NCI-H2107 (cell line): ENCODE measurements at regions not wholly inside any gene's neighbourhood (a gene's known extent, or its start where the extent isn't known, plus 50 kb on each side); places are given as distances from the start of the nearest gene placed in this dataset.
A peak's percentile ranks its signal among the peaks of the same experiment; 100 is the strongest.

ENCODE experiments used
- DNase-seq: peaks from one replicate; lab custom pipeline; 2025; lab: John Stamatoyannopoulos, UW

DNA sequence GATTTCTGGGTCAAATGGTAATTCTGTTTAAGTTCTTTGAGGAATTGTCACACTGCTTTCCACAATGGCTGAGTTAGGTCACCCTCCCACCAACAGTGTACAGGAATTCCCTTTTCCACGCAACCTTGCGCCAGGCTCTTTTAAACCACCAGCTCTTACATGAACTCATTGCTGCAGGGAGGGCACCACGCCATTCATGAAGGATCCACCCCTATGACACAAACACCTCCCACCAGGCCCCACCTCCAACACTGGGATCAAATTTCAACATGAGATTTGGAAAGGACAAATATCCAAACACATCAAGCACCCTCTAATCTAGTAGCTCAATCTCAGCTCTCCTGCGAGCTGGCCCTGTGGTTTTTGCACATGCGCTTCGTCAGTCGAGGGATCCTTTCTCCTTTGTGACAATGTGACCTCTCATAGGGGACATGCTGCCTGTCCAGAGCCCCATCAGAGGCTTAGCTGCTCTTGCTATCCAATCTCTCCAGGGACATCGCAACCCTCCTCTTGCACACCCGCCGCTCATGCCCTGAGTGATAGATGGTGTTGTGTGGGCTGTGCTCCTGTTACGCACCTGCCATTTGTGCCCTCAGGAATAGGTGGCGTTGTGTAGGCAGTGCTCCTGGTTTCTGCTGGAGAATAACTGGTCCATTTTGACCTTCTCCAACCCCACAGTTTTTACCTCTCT lies 328.0 kb downstream of the UQCRFS1 start:
- DNase-seq, result no peak

DNA sequence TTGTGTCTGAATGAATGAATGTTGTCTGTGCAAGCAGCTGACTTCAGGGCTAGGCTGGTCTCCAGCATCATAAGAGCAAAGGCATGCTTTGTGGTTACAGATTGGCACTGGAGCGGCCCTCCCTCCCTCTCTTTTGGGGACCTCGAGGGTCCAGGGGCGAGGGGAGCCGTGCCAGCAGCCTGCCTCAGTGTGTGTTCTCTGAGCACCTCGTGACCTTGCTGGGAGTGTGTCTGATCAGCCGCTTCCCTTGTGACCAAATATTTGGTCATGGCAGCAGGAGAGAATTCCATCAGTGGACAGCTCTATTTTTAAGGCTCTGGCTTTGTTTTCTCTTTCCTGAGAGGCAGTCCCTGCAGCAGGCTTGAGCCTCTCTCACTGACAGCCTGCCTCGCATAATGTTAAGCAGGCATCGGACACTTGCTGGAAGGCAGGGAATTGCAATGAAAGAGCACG lies 329.7 kb downstream of the UQCRFS1 start:
- DNase-seq, result no peak

DNA sequence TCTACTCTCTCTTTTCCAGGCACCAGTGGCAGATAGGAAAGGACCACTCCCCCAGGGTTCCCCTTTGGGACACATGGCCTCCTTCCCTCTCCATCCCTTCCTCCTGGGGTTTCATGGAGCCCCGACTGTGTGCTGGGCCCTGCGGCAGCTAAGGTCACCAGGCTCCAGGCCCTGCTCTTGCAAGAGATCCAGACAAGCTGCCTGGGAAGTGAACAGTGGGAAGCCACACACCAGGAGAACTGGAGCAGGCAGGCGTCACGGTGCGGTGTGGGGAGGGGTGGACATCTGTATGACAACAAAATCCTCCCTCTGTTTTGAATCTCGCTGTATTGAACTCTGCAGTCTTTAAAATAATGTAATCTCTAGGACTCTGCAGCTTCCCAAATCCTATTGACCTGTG lies 330.1 kb downstream of the UQCRFS1 start:
- DNase-seq, result no peak

DNA sequence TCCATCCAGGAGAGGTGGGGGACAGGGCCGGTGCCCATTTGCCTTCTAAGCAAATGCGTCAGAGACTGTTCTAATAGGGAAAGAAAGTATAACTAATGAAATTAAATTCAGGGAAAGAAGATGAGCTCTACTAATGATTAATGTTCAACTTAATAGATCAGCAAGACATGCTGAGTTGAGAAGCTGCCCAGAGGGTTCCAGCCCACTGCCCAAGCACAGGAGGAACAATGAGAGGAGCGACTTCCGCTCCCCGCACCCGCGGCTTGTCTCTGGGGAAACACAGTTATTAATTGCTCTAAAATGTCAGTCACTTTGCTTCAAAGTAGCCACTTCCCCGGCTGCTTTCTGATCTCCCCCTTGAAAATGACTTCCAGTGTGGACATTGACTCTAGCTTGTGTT lies 331.3 kb downstream of the UQCRFS1 start:
- DNase-seq, result no peak

DNA sequence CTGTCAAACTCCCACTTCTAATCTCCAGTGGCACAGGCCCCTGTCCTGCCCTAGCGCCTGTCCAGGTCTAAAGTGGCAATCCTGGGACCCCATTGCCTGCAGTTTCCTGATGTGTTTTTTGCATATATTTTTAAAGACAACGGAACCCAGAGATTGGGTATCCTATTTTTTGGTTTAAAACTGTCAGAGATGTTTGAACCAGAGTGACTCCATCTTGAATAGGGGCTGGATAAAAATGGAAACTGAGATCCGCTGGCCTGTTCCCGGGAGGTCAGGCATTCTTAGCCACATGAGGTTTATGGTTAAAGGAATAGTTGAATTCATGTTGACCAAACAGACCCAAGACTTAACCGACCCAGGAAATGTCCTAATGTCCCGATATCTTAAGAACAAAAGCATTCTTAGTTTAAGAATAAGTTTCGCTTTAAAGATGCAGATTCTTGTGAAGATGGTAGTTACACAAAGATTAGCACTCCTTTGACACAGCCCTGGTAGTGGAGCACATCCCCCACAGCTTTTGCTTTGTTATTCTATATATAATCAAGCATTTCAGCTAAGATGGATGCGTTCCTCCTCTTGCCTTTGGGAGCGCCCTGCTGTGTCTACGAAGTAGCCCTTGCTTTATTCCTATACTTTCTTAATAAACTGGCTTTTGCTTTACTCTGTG lies 332.1 kb downstream of the UQCRFS1 start:
- no peak for DNase-seq

DNA sequence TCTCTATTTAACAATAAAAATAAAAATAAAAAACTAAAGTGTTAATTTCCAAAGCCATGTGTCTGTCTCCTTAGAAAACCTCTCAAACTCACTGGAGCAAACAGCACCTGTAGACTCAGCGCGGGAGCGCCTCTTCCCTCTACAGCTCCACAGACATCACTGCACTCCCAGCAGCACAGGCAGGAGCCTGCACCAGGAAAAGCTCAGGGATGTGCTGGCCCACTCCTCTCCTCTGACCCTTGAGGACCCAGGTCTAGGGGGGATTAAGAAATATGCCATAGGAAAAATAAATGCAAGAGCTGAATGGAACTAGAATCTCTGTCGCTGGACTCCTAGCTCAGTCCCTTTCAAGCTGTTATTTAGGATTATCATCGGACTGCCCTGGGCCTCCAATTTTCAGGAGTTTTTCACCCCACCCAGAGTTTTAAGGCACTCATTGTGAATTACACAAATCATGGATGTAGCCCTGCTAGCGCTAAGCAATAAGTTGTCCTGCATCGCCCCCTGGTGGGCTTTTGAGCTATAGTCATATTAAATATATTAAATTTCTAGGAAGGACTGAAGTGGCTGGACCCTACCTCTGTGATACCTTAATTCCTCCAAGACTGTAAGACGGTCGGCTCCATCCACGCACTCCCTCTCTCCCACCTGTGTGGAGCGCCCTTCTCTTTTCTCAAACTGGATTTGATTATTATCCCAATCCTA lies 333.9 kb downstream of the UQCRFS1 start:
- peak; percentile 15 for DNase-seq

DNA sequence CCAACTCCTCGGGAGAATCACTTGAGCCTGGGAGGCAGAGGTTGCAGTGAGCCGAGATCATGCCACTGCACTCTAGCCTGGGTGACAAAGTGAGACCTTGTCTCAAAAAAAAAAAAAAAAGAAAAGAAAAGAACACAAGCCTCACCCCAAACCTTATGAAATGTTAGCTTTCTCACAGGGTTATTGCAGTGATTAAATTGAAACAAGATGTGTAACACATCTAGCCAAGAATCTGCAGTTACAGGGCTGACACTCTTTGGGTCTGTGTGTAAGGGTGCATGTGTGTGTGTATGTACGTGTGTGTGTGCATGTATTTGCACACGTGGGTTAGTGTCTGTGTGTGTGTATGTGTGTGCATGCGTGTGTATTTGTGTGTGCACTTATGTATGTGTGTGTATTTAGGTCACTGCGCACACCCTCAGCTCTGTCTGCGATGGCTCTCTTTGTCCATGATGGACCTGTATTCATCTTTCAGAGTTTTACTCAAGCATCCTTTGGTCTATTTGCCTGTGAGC lies 336.3 kb downstream of the UQCRFS1 start:
- no peak for DNase-seq

DNA sequence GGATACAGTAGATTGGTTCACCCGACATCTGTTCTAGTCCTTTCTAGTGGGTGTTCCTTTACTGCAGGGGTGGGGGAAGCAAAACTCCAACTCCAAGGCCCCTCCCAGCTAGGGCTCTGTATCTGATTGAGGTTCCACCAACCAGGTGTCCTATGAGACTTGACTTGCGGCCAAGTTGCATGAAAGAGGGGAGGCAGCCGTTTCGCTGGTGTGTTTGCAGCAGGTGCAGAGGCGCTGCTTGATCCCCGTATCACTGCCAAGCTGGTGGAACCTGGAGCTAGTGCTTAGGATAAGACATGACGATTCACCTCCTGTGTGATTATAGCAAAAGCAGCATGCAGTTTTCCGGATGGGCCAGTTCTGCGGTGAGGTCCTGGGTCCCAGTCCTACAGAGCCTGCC lies 338.2 kb downstream of the UQCRFS1 start:
- no peak for DNase-seq

DNA sequence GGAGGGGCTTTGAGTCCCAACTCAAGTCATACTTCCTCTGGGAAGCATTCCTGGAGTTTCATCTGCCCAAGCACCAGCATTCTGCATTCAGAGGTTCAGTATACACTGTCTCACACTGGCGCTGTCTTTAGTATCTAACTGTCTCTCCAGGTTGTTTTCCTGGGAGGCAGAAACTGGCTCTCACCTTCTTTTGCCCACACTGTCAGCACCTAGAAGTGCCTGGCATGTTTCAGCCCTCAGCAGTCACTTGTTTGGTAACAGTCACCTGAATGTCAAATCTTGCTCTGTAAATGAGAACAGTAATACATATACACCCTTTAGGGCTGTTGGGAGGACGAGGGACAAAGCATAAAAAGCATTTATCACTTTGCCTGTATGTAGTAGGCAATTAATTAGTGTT lies 339.6 kb downstream of the UQCRFS1 start:
- DNase-seq, result no peak

DNA sequence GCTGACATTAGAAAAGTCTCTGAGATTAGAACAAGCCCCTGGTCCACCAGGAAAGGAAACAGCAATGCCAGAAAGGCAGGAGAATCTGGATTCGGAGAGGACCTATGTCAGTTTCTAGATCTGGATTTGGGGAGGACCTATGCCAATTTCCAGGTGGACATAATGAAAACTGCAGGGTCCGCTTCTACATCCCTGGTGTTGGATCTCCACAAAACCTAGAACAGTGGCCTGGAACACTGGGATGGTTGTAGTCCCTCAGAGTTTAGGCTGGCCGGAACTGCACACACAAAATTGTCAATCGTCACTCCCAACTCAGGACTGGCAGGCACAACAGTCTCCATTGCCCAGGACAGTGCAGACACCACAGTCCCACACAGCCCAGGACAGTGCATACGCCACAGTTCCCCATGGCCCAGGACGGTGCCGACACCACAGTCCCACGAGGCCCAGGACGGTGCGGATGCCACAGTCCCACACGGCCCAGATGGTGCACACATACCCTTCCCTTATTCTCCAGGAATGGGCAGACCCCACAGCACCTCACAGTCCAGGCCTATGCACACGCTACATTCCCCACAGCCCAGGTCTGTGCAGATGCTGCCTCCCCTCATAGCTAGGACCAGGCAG lies 341.7 kb downstream of the UQCRFS1 start:
- no peak for DNase-seq

DNA sequence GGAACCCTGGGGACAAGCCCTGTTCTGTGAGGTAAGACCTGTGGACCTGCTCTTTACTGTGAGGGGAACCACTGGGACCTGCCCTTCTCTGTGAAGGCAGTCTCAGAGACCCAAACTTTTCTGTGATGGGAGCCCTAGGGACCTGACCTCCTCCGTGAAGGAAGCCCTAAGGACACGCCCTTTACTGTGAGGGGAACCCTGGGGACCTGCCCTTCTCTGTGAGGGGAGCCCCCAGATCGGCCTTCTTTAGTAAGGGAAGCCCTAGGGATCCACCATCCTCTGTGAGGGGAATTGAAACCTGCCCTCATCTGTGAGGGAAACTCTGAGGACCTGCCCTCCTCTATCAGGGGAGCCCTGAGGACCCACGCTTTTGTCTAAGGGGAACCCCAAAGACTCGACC lies 343.5 kb downstream of the UQCRFS1 start:
- no peak for DNase-seq

DNA sequence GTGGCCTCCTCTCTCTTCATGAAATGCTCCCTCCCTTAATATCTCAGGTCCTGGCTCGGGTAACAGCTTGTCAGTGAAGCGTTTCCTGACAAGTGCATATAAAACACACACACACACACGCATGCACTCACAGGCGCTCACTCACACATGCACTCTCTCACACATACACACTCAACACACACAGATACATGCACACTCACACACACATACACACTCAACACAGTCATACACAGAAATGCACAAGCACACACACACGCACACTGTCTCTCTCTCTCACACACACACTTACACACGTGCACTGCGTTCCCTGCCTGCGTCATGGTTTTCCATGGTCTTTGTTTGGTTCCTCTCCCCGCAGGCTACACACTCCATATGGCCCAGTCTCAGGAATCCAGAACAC lies 344.1 kb downstream of the UQCRFS1 start:
- DNase-seq, result no peak

DNA sequence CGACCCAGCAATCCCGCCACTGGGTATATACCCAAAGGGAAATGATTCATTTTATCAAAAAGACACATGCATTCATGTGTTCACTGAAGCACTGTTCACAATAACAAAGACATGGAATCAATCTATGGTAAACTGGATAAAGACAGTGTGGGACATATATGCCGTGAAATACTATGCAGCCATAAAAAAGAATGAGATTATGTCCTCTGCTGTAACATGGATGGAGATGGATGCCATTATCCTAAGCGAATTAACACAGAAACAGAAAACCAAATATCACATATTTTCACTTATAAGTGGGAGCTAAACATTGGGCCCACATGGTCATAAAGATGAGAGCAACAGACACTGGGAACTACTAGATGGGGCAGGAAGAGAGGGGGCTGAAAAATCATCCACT lies 345.0 kb downstream of the UQCRFS1 start:
- DNase-seq, result no peak

DNA sequence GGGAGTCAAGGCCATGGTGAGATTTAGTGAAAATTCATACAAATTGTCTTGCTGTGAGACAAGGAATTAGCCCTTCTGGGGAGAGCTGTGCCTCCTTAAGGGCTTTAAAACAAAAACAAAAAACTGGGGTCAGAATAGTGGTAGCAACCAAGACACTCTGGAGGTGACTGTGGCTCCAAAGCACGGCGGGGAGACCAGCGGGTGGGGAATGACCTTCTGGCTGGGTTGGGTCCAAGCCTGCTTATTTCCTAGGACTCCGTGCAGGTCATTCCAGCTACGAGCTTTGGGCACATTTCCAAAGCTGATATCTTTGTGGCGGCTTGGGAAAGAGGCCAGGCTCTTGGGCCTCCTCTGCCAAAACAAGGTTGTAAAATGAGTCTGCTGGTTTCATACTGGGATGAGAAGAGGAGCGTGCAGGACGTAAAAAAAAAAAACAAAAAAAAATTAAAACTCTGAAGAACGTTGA lies 348.3 kb downstream of the UQCRFS1 start:
- DNase-seq, result no peak

DNA sequence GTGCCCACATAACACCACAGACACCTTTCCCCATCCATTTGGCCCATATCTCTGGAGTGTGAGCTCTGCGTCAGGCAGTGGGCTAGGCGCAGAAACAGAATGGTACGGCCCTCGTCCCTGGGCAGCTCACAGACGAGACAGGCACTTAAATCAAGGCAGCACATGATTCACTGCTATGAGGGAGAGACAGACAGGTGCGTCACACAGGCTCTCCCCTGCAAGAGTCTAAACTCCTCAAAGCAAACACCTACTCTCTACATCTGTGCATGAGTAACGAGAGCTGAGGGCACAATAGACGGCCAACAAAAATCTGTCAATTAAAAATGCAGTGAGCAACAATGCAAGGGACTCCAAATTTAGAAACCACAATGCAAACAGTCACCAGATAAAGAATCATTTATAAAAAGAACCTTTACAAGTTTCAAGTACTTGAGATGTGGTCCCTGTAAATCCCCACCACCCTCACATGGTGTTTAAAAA lies 348.9 kb downstream of the UQCRFS1 start:
- DNase-seq, result no peak

DNA sequence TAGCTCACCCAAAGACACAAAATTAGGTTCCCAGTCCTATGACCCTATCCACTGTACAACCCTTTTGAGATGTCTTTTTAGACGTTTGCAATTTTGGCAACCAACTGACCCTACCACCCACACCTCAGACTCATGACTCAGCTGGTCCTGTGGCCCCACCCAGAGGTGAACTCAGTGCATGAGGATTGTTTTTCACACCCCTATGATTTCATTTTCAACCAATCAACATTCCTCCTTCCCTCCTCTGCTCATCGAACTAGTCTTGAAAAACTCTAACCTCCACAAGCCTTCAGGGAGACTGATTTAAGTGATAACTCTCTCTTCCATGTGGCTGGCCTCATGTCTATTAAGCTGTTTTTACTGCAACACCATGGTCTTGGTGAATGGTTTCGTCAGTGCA lies 350.7 kb downstream of the UQCRFS1 start:
- no peak for DNase-seq

DNA sequence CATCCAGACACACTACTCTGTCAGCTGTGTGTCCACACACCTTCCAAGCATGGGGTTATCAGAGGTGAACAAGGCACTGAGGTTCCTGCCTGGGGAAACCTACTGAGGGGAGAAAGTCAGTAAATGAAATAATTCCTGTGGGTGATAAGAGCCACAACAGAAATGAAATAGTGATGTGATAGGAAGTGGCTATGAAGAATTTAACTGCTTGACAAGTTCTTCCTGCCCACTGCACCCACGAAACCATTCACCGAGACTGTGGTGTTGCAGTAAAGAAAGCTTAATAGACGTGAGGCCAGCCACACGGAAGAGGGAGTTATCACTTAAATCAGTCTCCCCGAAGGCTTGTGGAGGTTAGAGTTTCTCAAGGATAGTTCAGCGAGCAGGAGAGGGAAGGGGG lies 353.1 kb downstream of the UQCRFS1 start:
- DNase-seq, result no peak

DNA sequence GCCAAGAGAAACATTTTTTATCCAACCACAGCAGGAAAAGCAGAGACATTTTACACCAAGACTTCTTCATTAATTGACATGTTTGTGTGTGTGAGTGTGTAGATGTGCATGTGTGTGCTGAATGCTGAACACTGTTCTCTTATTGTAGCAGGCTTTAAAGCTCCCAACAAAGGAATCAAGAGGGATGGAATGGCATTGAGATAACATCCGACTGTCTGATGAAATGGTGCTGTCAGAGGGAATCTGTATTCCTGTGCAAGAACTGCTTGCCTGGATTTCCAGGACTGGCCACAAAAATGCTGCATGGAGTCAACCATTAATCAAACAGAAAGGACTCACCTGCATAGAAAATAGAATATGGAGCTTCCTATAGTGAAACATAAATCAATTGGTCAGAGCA lies 354.0 kb downstream of the UQCRFS1 start:
- no peak for DNase-seq

DNA sequence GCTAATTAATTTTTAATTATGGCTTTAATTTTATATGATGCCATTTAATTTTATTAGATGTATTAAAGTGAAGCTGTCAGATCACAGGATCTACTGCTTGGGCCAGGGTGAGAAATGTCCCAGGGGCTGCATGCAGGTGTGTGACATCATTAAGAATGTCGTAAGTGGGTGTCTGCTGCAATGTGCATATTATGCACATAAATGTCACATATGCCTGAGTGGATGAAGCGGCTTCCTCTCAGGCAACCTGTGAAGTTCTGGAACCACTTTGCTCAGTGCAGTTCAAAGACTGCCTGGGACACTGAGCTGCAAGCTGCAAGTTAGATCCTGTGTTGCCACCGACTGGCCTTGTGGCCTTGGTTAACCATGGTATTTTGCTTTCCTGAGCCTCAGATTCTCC lies 355.0 kb downstream of the UQCRFS1 start:
- no peak for DNase-seq

DNA sequence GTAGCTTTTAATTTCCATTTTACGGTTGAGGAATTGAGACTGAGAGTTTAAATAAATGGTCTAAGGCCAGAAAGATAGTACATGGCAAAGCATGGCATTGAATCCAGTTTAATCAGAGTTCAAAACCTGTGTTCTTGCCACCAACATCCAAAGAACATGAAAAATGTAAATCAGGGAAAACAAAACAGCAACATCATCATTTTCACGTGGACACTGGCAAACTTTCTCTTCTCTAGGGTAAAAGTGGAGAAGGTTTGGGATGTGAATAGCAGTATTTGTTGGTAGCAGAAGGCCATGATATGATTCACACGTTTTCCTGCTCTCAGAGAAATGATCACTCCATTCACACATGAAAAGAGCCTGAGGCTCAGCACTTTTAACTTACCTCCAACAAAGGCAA lies 357.7 kb downstream of the UQCRFS1 start:
- DNase-seq, result no peak

DNA sequence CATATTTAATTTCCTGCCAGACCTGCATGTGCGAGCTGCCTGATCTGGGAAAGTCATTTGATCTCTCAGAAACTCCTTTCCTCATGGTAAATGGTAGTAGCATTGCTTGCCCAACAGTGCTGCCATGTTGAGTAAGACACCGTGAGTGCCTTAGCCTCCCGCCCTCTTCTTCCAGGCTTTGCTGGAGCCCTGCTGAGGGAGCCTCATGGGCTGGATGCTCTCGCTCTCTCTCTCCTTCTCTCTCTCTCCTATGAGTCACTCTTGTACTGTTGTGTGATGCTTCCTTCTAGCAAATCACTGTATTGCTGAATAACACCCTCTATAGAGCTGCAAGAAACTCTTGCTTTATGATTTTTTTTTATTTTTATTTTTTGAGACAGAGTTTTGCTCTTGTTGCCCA lies 365.5 kb downstream of the UQCRFS1 start:
- no peak for DNase-seq

DNA sequence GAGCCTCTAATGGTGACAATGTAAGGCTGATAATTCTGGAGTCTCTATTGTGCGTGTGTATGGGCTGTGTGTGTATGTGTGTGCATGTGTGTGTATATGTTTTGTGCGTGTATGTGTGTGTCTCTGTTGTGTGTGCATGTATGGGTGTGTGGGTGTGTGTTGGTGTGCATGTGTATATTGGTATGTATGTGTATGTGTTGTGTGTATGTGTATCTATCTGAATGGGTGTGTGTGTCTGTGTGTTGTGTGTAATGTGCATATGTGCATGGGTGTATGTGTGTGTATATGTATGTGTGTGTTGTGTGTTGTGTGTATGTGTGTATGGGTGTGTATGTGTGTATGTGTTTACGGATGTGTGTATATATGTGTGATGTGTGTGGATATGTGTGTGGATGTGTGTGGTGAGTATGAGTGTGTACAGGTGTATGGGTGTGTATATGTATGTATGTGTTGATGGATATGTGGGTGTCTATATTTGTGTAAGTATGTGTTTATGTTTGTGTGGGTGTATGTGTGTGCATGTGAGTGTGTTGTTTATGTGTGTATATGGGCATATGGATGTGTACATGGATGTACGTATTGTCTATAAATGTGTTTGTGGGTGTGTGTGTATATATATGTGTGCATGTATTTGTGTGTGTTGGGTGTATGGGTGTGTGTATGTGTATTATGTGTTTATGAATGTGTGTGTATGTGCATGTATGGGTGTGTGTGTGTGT lies 366.7 kb downstream of the UQCRFS1 start:
- no peak for DNase-seq
